Lower lobe of right lung (tissue), 2 donors: ENCODE measurements at regions not wholly inside any gene's neighbourhood (a gene's known extent, or its start where the extent isn't known, plus 50 kb on each side); places are given as distances from the start of the nearest gene placed in this dataset.

Experiments
- ATAC-seq, 2 donors: fragments of 200-7000 bp; cut with Tn5 transposase; one replicate each; pipeline ENCODE4 v1.9.1; 2020 to 2022; ENCODE audit warnings: mild to moderate bottlenecking in 2 of 2, moderate library complexity in 2 of 2
- DNase-seq: peaks from one replicate; pipeline ENCODE4 v3.0.0-alpha.2; 2020
- H3K27ac ChIP-seq: fragments of 200-600 bp; one replicate; pipeline ENCODE4 v1.8.0; 2022
- H3K27me3 ChIP-seq: fragments of 200-600 bp; one replicate; pipeline ENCODE4 v1.8.0; 2022; ENCODE audit warnings: low read depth
- H3K36me3 ChIP-seq: fragments of 200-600 bp; one replicate; pipeline ENCODE4 v1.8.0; 2022; ENCODE audit warnings: mild to moderate bottlenecking
- H3K4me1 ChIP-seq: fragments of 200-600 bp; one replicate; pipeline ENCODE4 v1.8.0; 2022
- H3K4me3 ChIP-seq: fragments of 200-600 bp; one replicate; pipeline ENCODE4 v1.8.0; 2022; ENCODE audit warnings: mild to moderate bottlenecking
- H3K9me3 ChIP-seq: fragments of 200-600 bp; one replicate; pipeline ENCODE4 v1.8.0; 2022
- CTCF ChIP-seq: fragments of 200-600 bp; IDR thresholded peaks from one replicate; pipeline ENCODE4 v1.8.0; 2022; ENCODE audit warnings: antibody characterized with exemption, mild to moderate bottlenecking
- intact Hi-C: fragments of 100-400 bp; cut with DNase I; formaldehyde crosslinking; loops from one replicate; pipeline ENCODE4 v1.11.0; 2022
- donor health status: DM: no; HTN: yes; CAD: no; lungs with severe emphysema.

- no peaks in the 10 kb centered on the region for H3K36me3 ChIP-seq
- H3K4me3 ChIP-seq: no peak overlapping the region
- no peaks in the 10 kb centered on the region for H3K4me1 ChIP-seq
- H3K9me3 ChIP-seq: peaks cover 15% of the 10 kb centered on the region
- DNase-seq (no peak), ATAC-seq (no peak)
- H3K27ac ChIP-seq: no peak overlapping the region
- H3K27me3 ChIP-seq: no peaks in the 10 kb centered on the region
- intact Hi-C loops: no loop called here
- peak; percentile 45 for TF ChIP-seq CTCF
Observed at GRCh38 chr3:43223670-43224364, 62.5 kb upstream of the SNRK start.

- no peaks in the 10 kb centered on the region for H3K4me1 ChIP-seq
- peaks cover 7% of the 10 kb centered on the region for H3K9me3 ChIP-seq
- ATAC-seq: no peak
- H3K4me3 ChIP-seq: no peak overlapping the region
- no peak overlapping the region for H3K27ac ChIP-seq
- no peaks in the 10 kb centered on the region for H3K36me3 ChIP-seq
- no peak for DNase-seq
- intact Hi-C loops: no loop called here
- no peak for TF ChIP-seq CTCF
- H3K27me3 ChIP-seq: no peaks in the 10 kb centered on the region
Observed at GRCh38 chr3:43222590-43222989, 63.8 kb upstream of the SNRK start.

GRCh38 chr3:43221076-43221475 lies 65.3 kb upstream of the SNRK start:
- Histone ChIP-seq H3K36me3 (no peaks in the 10 kb centered on the region), H3K4me1 (no peaks in the 10 kb centered on the region), H3K9me3 (no peaks in the 10 kb centered on the region), H3K4me3 (no peak overlapping the region), H3K27ac (no peak overlapping the region), H3K27me3 (no peaks in the 10 kb centered on the region)
- no peak for TF ChIP-seq CTCF
- DNase-seq (no peak), ATAC-seq (no peak)
- intact Hi-C loops: no loop called here

- Histone ChIP-seq H3K36me3 (no peaks in the 10 kb centered on the region), H3K4me3 (no peak overlapping the region), H3K4me1 (no peaks in the 10 kb centered on the region), H3K27ac (no peak overlapping the region), H3K27me3 (no peaks in the 10 kb centered on the region), H3K9me3 (no peaks in the 10 kb centered on the region)
- DNase-seq (no peak), ATAC-seq (no peak)
- no peak for TF ChIP-seq CTCF
- intact Hi-C loops: no loop called here
Observed at GRCh38 chr3:43219616-43220015, 66.7 kb upstream of the SNRK start.

GRCh38 chr3:43218921-43219320 lies 67.4 kb upstream of the SNRK start:
- no peak for DNase-seq
- Histone ChIP-seq H3K9me3 (no peaks in the 10 kb centered on the region), H3K27ac (no peak overlapping the region), H3K4me3 (no peak overlapping the region), H3K36me3 (no peaks in the 10 kb centered on the region), H3K27me3 (no peaks in the 10 kb centered on the region), H3K4me1 (no peaks in the 10 kb centered on the region)
- intact Hi-C loops: no loop called here
- TF ChIP-seq CTCF: no peak
- ATAC-seq: no peak
